ENCODE measurements at regions not wholly inside any gene's neighbourhood (a gene's known extent, or its start where the extent isn't known, plus 50 kb on each side); places are given as distances from the start of the nearest gene placed in this dataset.

GRCh38 chr1:17946434-17946833 is 161.2 kb upstream of the IGSF21 start:
- no peak for TF ChIP-seq CTCF (IDR thresholded peaks at IDR 0.05 in 2 of 3, conservative IDR thresholded peaks at IDR 0.05 in 1 of 3; ENCODE audit: borderline replicate concordance in 1 of 3, insufficient read depth in 1 of 3, low read depth in 2 of 3, low read length in 2 of 3)
- TF ChIP-seq ELF1 (IDR thresholded peaks at IDR 0.05; ENCODE audit: borderline replicate concordance, low read depth) = no peak
- no peak for TF ChIP-seq MAX (IDR thresholded peaks at IDR 0.05)
- TF ChIP-seq YY1 (IDR thresholded peaks at IDR 0.05; ENCODE audit: extremely low read depth, insufficient replicate concordance, low read depth, low read length) = no peak
- no peak for TF ChIP-seq POLR2A (IDR thresholded peaks at IDR 0.05; ENCODE audit: borderline replicate concordance, extremely low read depth, insufficient read depth, insufficient read length)
- TF ChIP-seq ATF3 (IDR thresholded peaks at IDR 0.05) = no peak
- no peak for TF ChIP-seq TCF7L2 (IDR thresholded peaks at IDR 0.05; ENCODE audit: borderline replicate concordance, extremely low read depth, insufficient read depth, insufficient read length)
- TF ChIP-seq POLR2AphosphoS5 (IDR thresholded peaks at IDR 0.05; ENCODE audit: low read depth, low read length) = no peak
- no peak for TF ChIP-seq JUND (IDR thresholded peaks at IDR 0.05)

Data from HCT116 (cell line).